Myocyte (in vitro differentiated cells): ENCODE measurements at regions not wholly inside any gene's neighbourhood (a gene's known extent, or its start where the extent isn't known, plus 50 kb on each side); places are given as distances from the start of the nearest gene placed in this dataset.

Source experiments
- DNase-seq: peaks from one replicate; pipeline ENCODE4 v3.0.0-alpha.2; 2012; ENCODE audit warnings: low read depth

DNA sequence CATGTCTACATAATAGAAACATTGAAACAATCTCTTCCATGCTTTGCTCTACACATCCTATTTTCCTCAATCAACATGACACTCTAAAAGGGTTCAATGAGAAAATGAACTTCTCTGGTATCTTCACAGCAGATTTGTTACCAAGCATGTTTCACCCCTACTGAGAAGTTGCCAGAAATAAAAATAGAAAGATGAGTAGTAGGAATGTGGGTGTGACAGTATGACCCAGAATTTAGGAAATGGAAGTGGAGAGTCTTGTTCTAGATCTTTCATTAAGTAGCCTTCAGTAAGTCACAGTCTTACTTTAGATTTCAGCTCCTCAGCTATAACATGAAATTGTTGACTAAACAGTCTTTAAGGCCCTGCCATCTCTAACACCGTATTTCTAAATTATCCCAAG lies 581.8 kb downstream of the EFNA5 start:
- peak; percentile 69 for DNase-seq

DNA sequence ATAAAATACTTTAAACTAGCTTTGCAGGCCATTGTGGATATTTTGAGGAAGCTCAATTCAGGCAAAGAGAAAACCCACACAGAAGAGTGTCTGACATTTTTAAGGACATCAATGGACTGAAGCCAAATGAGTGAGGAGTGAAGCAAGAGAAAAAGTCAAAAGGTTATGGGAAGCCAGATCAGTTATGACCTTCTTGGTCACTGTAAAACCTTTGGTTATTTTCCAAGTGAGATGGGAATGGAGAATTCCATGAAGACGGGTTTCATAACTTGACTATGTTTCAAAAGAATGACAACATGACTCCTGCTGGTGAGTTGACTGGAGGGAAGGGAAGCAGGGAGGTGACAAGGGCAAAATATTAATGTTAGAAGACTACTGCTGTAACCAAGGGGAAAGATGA lies 585.2 kb downstream of the EFNA5 start:
- no peak for DNase-seq

DNA sequence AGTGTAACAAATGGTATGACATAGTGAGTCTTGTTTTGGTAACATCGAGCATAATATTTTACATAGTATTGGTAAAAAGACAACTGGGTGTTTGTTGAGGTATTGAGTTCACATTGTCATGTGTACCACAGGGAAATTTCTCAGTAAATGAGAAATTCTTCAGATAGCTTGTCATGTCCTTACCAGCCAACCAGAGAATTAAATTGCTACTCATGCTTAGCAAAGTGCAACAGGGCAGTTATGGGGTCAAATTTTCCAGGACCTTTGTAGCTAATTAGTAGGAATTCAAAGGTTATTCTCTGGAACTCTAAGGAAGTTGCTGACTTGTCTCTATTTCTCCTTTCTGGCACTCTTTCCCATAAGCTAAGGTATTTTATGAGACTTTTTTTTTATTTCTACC lies 595.7 kb downstream of the EFNA5 start:
- DNase-seq, result peak; percentile 16

DNA sequence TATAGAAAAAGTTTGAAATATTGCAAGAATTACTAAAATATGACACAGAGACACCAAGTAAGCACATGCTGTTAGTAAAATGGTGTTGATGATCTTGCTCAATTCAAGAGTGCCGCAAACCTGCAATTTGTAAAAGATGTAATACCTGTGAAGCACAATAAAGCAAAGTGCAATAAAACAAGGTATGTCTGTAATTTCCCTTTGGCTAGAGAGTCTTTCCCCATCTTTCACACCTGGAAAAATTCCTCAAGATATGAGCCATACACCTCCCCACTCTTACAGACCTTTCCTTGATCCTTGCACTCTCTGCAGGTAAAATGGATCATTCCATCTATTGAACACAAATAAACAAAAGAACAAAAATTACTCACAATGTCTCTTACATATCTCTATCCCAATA lies 597.8 kb downstream of the EFNA5 start:
- DNase-seq, result no peak

DNA sequence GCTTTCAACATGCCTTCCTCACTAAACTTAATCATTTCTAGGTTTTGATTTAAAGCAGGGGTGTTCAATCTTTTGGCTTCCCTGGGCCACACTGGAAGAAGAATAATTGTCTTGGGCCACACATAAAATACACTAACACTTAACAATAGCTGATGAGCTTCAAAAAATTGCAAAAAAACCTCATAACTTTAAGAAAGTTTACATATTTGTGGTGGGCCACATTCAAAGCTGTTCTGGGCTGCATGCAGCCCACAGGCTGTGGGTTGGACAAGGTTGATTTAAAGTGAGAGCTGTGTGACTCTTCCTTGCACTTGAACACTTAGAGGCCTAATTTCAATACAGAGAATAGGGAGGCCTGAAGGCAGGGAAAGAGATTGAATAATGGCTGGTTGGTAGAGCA lies 598.3 kb downstream of the EFNA5 start:
- no peak for DNase-seq

DNA sequence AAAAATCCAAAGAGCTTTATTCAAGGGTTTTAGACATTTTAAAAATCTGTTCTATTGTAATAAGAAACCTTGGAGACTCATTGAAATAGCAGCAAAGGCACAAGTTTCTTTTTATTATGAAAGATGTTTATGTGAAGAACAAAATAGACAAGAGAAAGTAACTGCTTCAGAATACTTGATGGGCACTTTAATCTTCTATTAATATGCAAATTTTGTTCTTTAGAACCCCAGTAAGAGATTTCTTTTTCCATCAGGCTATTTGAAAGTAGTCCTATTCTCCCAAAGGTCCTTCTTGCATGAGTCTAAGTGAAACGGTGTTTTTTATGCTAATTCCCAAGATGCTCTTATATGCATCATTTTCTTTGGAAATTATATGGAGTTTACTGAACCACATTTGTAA lies 602.0 kb downstream of the EFNA5 start:
- no peak for DNase-seq

DNA sequence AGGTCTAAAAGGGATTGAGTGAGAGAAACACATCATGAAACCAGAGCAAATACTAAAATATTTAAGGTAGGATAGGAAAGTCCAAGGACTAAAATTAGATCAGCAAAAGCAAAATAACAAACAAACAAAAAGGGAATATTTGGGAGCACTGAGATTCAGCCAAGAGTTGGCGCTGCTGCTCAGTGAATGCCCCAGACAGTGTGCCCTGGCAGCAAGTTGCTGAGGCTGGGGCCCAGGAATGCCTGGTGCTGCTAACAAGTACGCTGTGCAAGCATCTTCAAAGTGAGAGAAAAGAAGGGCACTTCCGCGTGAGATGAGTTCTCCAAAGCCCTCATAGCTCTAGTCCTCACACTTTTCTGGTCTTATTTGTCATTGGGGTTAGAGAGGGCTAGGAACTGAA lies 603.3 kb downstream of the EFNA5 start:
- DNase-seq, result peak; percentile 39

DNA sequence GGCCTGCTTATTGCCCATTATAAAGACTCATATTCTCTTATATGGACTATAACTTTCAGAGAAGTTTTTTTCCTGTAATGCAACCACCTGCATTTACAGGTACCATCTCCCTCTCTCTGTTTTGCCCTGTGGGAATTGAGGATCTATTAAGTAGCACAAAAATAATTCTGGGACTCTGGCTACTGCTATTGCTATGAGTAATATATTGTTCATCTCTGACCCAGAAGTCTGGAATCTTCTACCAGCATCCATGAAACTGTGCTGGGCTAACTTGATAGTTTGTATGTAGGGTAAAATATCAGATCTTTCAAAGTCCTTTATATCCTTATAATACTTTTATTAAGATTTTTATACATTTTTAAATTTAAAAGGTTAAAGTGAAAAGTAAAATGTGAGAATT lies 607.2 kb downstream of the EFNA5 start:
- no peak for DNase-seq

DNA sequence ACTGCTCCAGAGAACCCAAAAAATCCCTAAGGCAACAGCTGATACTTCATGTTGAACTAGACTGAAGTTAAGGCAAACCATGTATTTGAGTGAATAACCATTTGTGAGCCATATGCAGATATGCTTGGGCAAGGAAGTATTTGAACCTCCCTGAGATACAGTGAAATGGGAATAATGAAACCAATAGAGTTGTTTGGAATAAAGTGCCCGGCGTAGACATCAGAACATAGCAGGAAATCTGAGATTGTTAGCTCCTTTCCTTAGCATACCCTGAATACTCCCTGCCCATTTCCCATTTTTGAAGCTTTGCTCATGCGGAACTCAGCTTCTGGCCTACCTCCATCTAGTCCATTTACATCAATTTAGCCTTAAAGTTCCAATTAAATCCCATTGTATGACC lies 611.9 kb downstream of the EFNA5 start:
- DNase-seq, result no peak

DNA sequence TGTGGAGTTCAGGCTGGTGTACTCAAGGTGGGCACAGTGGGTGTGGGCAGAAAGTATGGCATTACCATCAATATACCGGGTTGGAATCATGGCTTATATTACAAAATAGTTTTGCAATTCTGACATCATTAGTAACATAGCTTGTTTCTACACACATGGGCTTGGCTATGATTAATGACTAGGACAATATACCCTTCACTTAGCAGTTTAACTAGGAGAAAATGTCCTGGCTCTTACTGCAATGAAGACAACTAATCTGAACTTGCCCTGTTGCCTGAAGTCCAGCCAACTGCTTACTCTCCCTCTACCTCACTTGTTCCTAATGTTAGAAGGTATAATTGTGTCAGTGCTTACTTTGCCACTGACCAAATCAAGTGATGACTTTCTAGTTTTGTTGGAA lies 612.5 kb downstream of the EFNA5 start:
- no peak for DNase-seq

DNA sequence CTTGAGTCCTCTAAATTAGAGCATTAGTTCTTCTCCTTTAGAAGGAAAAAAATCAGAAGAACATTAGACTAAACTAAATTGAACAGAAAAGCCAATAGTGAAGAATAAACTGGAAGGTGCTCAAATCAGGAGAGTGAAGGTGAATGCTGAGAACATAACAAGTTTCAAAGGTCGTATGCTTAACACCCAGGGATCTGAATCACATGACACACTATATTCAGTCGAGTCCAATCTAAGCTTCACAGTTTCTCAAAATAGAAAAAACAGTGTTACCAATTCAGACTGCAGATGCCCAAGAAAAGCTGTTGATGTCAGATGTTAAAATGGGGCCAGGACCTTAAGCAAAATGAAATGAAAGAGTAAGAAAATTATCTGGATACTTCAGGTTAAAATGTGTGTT lies 614.5 kb downstream of the EFNA5 start:
- DNase-seq, result peak; percentile 27

DNA sequence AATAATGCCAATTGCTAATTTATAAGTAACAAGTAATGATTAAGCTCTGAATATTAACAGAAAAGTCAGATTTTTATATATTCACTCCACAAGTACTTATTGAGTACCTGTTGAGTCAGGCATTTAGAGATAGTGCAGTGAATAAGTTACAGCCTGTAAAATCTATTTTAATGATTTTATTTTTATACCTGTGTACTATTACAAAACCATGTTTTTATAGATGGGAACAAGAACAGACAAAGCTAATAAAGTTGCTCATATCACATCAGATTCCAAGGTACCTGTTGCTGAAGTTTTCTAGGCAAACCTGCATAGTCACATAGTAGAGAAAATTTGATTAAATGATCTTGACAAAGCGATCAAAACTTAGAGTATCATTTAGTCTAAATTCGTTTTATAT lies 623.7 kb downstream of the EFNA5 start:
- DNase-seq, result no peak

DNA sequence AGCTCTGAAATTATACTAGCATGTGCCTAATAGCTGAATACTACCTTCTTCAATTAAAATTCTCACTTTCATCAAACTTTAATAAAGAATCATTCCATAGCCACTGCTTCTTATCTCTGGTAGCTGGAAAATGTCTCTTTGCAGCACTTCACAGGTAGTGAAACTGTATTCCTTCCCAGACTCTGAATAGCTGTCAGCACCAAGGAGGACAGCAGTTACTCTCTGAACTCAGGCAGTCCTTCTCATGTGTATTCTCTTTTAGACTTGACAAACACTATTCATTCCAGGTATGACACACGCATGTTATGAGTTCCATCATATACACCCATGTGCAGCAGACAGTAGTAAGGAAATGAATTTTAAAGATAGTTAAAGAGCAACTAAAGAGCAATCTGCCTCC lies 627.1 kb downstream of the EFNA5 start:
- no peak for DNase-seq

DNA sequence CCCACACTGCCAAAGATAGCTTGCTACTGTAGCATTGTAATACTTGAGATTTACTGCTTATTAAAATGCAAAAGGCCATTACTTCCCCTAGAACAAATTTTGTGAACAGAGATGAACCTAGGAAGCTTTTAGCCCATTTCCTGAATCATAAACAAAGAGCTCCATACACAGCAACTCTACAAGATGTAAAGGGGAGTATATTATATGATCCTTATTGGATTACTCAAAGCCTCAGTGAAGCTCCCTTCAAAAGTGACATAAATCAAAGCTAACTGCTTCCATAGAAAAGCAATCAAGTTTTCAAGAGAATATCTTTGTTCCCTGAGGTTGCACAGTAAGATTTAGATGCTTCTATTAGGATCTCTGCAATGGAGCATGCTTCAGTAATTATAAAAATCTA lies 629.8 kb downstream of the EFNA5 start:
- no peak for DNase-seq

DNA sequence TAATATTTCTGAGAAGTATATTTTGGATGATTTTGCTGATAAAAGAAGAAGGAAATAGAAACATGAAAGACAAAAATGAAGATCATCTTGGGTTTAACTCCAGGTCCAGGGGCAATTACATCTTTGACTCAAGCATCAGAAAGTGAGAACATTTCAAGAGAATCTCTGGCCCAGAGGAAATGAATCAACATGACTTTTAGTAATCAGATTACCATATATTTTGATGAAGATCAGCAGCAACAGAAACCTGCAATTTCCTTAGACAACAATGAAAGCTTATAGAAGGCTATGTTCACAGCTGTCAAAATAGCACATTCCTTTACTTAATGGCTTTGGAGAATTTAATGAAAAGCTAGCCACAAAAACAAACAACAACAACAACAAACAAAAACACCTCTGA lies 638.1 kb downstream of the EFNA5 start:
- DNase-seq, result no peak

DNA sequence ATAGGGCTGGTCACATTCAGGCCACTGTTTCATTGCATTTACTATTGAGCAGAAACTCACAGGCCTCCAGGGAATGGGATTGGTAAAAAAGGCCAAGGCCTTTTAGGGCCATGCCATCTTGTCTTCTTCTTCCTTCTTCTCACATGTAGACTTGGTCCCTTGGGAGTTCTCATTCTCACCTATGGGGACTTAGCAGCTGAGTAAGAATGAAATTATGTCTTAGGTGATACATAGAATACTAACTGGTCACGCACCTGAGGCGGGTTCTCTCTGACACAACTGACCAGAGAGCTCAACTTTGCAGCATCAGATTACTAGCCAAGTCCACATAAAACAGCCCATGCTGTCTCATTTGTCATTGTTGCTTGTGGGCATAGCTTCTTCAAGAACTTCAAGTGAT lies 641.8 kb downstream of the EFNA5 start:
- DNase-seq, result no peak

DNA sequence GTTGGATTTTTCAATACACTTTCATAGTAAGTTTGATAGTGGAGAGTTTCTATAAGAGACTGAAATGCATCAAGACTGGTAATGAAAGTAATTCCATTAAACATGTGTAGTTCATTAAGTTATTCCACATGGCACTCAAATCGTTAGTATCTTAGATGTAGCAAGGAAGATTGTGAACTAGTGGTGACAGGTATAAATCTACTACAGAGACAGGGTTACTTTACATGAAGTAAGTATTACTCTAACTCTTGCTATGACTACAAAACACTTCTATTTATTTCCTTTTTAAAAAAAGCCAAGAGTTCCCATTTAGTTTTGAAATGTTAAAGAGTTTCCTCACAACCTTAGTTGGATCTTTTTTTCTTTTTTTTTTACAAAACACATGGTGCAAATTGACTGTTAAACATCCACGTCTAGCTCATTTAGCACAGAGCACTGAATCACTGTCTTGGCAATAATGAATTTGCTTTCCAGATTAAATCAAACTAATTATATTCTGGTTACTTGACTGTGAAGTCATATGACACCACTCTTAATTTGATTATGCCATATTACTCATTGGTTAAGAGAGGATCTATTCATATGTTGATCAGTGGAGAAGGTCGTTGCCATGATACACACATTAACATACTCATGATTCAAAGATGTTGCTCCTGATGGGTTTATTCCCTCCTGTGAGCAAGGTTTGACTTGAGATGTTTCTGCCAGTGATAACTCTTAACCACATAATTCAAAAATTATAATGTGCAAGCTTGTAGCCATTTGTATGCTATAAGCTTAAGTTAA lies 644.8 kb downstream of the EFNA5 start:
- DNase-seq, result no peak

DNA sequence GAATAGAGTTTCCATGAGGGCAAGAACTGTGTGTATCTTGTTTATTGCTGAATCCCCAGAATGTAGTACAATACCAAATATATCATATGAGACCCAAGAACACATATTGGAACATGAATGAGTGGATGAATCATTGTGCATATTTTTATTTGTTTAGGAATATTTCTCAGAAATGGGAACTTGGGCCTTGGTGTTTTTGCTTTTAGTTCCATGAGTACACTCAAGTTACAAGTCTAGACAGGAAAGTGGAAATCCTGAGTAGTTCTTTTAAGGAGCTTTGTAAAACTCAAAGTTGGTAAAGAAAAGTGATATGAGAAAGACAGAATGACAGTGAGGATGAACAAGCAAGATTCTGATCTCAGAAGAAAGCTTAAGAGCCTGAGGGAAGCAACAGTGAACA lies 647.0 kb downstream of the EFNA5 start:
- peak; percentile 9 for DNase-seq

DNA sequence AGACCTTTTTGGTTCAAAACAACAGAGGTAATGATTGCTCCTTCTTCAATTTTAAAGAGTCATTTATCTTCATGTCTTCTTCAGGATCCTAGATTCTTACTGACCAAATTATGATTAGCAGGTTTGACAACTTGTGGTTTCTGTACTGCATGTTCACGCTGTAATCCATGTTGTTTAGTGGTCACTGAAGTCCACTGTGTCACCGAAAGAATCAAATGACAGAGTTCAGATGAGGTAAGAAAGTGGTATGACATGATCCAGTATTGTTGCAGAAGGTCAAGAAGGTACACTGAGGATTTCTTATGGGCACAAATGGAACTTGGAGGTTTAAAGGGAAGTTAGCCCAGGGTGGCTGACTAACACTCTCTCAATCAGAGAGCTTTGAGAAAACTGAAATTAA lies 649.2 kb downstream of the EFNA5 start:
- DNase-seq, result peak; percentile 50

DNA sequence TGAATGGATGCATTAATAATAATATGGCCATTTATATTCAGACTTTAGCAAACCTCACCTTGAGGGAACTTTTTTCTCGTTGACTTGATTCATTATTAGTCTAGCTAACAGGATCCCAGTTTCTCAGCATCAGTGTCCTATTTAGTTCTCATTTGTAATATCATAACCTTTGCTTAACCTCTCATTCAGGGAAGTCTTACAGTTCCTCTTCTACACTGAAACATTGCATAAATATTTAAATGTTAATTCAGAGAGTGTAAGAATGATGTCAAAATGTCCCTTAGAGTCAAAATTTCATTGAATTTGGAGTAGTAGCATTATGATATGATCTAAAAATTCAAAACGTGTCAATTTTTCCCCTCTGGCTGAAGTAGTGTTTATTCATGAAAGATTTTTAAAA lies 650.1 kb downstream of the EFNA5 start:
- DNase-seq, result no peak

DNA sequence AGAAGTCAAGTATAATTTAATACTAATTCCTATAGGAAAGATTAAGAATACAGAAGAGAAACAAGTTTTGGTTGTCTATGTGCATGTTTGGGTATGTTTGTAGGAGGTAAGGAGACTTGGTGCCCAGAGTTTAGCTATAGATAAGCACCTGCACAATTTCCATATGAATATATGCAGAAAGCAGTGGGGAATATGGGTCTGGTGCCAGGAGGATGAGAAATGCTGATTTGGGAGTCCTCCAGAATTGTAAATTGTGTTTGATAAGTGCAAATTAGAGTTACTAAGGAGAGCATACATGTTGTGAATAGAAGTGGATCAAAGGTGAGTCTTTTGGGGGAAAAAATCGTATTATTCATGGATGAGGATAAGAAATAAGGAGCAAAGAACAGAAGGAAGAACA lies 653.1 kb downstream of the EFNA5 start:
- no peak for DNase-seq

DNA sequence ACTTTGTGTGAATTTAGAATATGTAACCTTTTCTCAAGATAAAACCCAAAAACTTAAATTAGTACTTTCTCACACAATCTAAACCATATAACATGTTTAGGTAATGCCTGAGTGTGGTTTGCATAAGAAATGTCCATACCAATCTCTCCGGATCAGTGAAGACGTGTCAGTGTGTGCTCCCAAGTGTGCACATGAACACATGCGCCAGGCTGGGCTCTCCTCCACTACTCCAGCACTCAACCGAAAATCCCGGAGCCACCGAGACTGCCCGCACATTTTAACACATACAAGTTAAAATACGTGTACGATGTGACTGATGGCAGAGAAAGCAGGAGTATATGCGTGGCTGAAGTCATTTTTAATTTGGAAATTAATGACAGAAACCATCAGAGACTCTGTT lies 658.4 kb downstream of the EFNA5 start:
- DNase-seq, result no peak

DNA sequence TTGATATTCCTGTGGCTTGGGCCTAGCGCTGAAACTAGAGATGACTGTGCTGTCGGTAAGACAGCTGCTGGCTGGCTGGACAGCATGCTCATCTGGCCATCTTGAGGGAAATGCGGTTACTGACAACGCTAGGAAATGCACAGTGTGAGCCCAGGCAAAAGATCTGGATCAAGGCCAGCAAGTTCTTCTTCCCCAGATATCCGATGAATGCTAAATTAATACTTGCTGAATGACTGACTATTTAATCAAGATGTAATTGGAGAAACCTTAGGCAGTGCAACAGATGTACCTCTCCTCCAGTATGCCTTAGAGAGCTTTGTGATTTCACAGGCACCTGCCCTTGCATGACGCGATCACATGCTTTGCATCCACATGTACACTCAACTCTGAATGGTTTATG lies 659.1 kb downstream of the EFNA5 start:
- peak; percentile 96 for DNase-seq

DNA sequence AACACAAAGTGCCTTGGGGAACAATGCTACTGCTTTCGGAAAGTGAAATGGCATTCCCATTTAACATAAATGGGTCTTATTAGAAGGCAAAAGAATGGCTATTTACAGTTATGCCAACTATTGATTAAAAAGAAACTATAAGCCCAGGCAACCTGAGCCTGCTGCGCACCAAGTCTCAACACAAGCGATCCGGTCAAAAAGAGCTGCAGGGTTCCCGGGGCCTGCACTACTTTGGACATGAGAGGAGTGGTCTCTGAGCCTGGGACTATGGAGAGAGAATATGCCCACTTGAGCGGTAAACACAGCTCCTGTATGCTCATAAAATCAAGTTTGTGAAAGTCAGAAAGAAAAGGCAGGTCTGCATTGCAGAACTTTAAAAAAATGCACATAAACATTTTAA lies 660.7 kb downstream of the EFNA5 start:
- DNase-seq, result no peak
